IMR-90 (cell line): ENCODE measurements at regions not wholly inside any gene's neighbourhood (a gene's known extent, or its start where the extent isn't known, plus 50 kb on each side); places are given as distances from the start of the nearest gene placed in this dataset.

Experiments
- CEBPB ChIP-seq: IDR thresholded peaks from 2 replicates; pipeline ENCODE4 v1.6.1; 2012; ENCODE audit warnings: low read depth, low read length, improper control_type of control experiment
- ELK1 ChIP-seq: fragments of 150-350 bp; IDR thresholded peaks from 2 replicates; pipeline ENCODE4 v1.6.1; 2016; ENCODE audit warnings: low read depth, mild to moderate bottlenecking, low read length, moderate library complexity, borderline replicate concordance
- MAFK ChIP-seq: IDR thresholded peaks from 2 replicates; pipeline ENCODE4 v1.6.1; 2012; ENCODE audit warnings: low read depth, low read length, improper control_type of control experiment
- MAZ ChIP-seq: IDR thresholded peaks from 2 replicates; pipeline ENCODE4 v1.6.1; 2012; ENCODE audit warnings: low read depth, mild to moderate bottlenecking, low read length, improper control_type of control experiment, moderate library complexity, borderline replicate concordance
- MXI1 ChIP-seq: IDR thresholded peaks from 2 replicates; pipeline ENCODE4 v1.6.1; 2012; ENCODE audit warnings: low read depth, mild to moderate bottlenecking, low read length, moderate library complexity, borderline replicate concordance
- NFE2L2 ChIP-seq: fragments of 150-350 bp; IDR thresholded peaks from 2 replicates; pipeline ENCODE4 v1.6.1; 2016; ENCODE audit warnings: low read depth, mild to moderate bottlenecking, low read length
- POLR2A ChIP-seq: IDR thresholded peaks from 2 replicates; pipeline ENCODE4 v1.6.1; 2012; ENCODE audit warnings: mild to moderate bottlenecking, low read depth, low read length
- RAD21 ChIP-seq: IDR thresholded peaks from 2 replicates; pipeline ENCODE4 v1.6.1; 2012; ENCODE audit warnings: low read length, improper control_type of control experiment
- RCOR1 ChIP-seq: IDR thresholded peaks from 2 replicates; pipeline ENCODE4 v1.6.1; 2012; ENCODE audit warnings: mild to moderate bottlenecking, low read length, improper control_type of control experiment; ENCODE audit not compliant: insufficient replicate concordance
- RFX5 ChIP-seq: IDR thresholded peaks from 2 replicates; pipeline ENCODE4 v1.8.0; 2012; ENCODE audit warnings: low read depth, mild to moderate bottlenecking, low read length, moderate library complexity
- SMC3 ChIP-seq: fragments of 150-350 bp; IDR thresholded peaks from 2 replicates; pipeline ENCODE4 v1.6.1; 2016; ENCODE audit warnings: low read depth, mild to moderate bottlenecking, antibody characterized with exemption, low read length, moderate library complexity
- USF2 ChIP-seq: fragments of 150-350 bp; IDR thresholded peaks from 2 replicates; pipeline ENCODE4 v1.6.1; 2017; ENCODE audit warnings: mild to moderate bottlenecking, antibody characterized with exemption, low read length, low read depth
- TF ChIP-seq, protein P1 (sequence below): conservative IDR thresholded peaks from 2 replicates; pipeline ENCODE4 v1.5.1; 2012; ENCODE audit warnings: mild to moderate bottlenecking, low read depth, low read length, improper control_type of control experiment

- no peak for TF ChIP-seq POLR2A
- TF ChIP-seq, protein P1, sequence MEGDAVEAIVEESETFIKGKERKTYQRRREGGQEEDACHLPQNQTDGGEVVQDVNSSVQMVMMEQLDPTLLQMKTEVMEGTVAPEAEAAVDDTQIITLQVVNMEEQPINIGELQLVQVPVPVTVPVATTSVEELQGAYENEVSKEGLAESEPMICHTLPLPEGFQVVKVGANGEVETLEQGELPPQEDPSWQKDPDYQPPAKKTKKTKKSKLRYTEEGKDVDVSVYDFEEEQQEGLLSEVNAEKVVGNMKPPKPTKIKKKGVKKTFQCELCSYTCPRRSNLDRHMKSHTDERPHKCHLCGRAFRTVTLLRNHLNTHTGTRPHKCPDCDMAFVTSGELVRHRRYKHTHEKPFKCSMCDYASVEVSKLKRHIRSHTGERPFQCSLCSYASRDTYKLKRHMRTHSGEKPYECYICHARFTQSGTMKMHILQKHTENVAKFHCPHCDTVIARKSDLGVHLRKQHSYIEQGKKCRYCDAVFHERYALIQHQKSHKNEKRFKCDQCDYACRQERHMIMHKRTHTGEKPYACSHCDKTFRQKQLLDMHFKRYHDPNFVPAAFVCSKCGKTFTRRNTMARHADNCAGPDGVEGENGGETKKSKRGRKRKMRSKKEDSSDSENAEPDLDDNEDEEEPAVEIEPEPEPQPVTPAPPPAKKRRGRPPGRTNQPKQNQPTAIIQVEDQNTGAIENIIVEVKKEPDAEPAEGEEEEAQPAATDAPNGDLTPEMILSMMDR: no peak
- TF ChIP-seq RFX5: no peak
- TF ChIP-seq USF2: no peak
- TF ChIP-seq MAFK: no peak
- no peak for TF ChIP-seq MXI1
- no peak for TF ChIP-seq NFE2L2
- no peak for TF ChIP-seq ELK1
- TF ChIP-seq RAD21: no peak
- no peak for TF ChIP-seq MAZ
- no peak for TF ChIP-seq RCOR1
- TF ChIP-seq SMC3: no peak
- no peak for TF ChIP-seq CEBPB
Measured at GRCh38 chr6:14647357-14647756, 529.8 kb downstream of the CD83 start.
